Stimulated activated CD4-positive, alpha-beta T cell treated with anti-CD3 and anti-CD28 coated beads, Interleukin-1b, Interleukin-23, amount 100 ng/mL, for 48 hours (primary cell): ENCODE measurements at regions not wholly inside any gene's neighbourhood (a gene's known extent, or its start where the extent isn't known, plus 50 kb on each side); places are given as distances from the start of the nearest gene placed in this dataset.

Source experiments
- DNase-seq: peaks from one replicate; pipeline ENCODE4 v3.0.0-alpha.2; 2020

- no peak for DNase-seq
Measured at GRCh38 chr4:89665662-89666061, 171.3 kb downstream of the SNCA start.

- no peak for DNase-seq
Measured at GRCh38 chr4:89664521-89664920, 172.4 kb downstream of the SNCA start.

- no peak for DNase-seq
Measured at GRCh38 chr4:89661173-89661899, 175.6 kb downstream of the SNCA start.

GRCh38 chr4:89660444-89661172 is 176.4 kb downstream of the SNCA start:
- no peak for DNase-seq

DNA sequence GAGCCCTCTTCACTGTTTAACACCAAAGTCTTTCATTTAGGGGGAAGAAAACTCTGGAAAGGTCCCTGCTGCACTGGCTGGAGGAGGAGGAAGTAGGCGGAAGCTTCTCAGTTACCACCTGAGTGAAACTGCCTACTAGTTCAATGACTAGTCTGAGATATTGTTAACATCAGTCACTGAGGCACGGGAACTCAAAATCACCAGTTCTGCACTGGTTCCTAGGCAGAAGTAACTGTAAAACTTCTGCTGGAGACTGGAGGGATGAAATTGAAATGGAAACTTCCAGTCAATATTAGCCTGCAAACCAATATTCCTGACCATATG is 178.3 kb downstream of the SNCA start:
- no peak for DNase-seq

DNA sequence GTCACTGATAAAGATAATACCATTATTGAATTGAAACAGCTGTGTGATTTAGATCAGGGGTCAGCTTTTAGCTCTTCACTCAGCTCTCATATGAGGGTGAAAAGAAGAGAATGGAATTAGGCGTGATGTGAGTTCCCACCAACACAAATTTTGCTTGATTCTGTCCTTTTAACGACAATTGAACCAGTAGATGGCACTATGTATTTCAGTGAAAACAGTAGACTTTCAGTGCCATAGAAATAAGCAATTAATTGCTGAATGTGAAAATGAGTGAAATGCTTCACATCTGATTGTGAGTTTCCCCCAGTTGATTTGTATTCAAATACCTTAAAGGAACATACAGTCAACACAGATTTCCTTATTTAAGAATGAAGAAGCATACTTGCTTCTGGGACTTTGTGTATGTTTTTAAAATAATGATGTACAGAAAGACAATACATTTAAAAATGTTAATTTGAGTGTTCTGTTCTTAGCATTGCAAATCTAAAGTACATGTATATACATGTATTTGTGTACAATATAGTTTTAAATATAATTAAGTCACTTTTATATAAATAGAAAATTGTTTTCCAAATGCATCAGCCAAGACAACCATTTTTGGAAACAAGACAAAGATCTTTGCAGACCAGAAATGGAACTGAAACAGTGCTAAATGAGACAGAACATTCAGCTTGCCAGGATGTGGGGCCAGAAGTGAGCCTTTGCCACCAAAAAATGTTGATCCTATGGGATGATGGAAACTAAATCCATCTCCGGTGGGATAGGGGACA is 178.8 kb downstream of the SNCA start:
- no peak for DNase-seq

DNA sequence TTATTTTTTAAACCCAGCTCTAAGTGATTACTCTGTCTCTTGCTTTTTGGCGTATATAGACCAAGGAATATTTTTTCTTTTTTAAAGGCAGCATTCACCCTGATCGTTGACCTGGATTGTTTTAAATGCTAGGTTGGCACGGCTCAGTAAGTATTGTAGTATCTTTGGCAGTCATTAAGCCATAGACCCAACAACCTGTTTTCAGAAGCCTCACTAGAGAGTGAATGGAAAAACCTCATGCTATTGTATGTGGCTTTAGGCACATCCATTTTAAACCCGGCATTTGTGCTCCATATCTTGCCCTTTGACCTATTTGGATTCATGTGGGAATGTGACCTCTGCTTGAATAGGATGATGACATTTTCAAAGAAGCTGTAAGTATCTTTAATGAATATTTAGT is 183.9 kb downstream of the SNCA start:
- no peak for DNase-seq

DNA sequence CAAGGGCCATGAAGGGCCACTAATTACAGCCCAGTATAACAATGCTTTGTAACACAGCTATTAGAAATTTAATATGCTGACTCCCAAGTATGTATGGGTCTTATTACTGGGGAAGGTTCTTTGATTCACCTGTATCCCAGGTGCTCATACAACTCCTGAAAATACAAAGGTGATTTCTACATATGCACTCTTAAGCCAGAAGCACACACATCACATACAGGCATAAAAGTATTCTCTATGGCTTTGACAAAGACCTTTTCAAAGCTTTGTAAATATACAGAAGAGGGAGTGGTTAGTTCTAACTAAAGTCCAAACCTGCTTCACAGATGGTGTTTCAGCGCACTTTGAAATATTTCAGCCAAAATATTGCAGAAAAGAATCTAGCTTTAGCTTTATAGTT is 191.5 kb downstream of the SNCA start:
- no peak for DNase-seq

GRCh38 chr4:89641367-89641687 is 195.6 kb downstream of the SNCA start:
- DNase-seq = no peak

DNA sequence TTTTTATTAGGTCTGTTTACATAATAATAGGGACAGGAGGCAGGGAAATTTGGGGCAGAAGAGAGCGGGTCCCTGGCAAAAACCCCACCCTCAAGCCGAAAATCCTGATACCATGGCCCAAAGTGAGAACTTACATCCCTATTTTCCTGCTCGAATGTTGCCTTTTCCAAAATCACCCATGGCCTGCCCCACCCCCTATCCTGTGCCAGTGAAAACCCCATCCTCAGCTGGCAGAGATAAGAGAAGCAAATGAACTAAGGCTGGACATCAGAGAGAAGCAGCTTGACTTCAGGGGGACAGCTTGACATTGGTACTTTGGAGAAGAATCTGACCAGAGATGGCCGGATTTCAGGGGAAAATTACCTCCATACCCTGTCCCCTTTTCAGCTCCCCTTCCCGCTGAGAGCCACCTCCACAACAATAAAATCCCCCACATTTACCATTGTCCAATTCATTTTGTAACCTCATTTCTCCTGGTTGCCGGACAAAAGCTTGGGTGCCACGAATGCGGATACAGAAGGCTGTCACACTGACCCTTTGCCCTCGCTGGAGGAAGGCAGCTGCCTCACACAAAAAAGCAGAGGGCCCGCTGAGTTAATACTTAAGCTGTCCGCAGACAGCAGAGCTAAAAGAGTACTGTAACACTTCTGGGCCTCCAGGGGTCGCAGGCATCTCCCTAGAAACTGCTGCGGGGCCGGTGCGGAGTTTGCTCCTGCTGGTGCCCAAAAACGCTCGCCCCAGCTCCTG is 196.2 kb downstream of the SNCA start:
- no peak for DNase-seq

- DNase-seq = no peak
Measured at GRCh38 chr4:89639395-89639794, 197.6 kb downstream of the SNCA start.

- DNase-seq = no peak
Measured at GRCh38 chr4:89625599-89626293, 211.2 kb downstream of the SNCA start.

GRCh38 chr4:89619206-89619962 is 217.6 kb downstream of the SNCA start:
- DNase-seq = no peak

GRCh38 chr4:89618151-89618550 is 218.8 kb downstream of the SNCA start:
- no peak for DNase-seq

GRCh38 chr4:89617317-89617716 is 219.6 kb downstream of the SNCA start:
- no peak for DNase-seq

GRCh38 chr4:89616382-89616781 is 220.6 kb downstream of the SNCA start:
- DNase-seq = no peak

DNA sequence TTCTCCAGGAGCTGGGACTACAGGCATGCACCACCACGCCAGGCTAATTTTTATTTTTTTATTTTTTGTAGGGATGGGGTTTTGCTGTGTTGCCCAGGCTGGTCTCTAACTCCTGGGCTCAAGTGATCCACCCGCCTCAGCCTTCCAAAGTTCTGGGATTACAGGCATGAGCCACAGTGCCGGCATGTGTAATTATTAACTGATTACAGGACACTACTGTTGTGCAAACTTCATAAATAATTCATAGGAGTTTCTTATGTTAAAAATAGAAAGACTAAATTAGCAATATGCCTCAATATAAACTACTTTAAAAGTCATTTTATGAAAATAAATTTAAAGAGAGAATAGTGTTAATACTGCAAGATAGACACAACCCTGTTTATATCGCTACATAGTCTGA is 221.9 kb downstream of the SNCA start:
- DNase-seq = no peak

GRCh38 chr4:89614155-89614554 is 222.8 kb downstream of the SNCA start:
- no peak for DNase-seq

DNA sequence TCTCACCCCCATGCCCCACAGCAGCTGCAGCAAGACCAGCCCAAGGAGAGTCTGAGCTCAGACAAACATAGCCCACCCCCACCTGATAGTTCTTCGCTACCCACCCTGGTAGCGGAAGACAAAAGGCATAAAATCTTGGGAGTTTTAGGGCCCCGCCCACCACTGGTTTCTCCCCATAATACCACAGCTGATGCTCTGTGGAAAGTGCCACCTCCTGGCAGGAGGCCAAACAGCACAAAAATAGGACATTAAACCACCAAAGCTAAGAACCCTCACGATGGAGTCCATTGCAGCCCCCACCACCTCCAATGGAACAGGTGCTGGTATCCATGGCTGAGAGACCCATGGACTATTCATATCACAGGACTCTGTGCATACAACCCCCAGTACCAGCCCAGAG is 226.7 kb downstream of the SNCA start:
- no peak for DNase-seq

- no peak for DNase-seq
Measured at GRCh38 chr4:89609756-89610155, 227.2 kb downstream of the SNCA start.

GRCh38 chr4:89604951-89605350 is 232.0 kb downstream of the SNCA start:
- DNase-seq = no peak

DNA sequence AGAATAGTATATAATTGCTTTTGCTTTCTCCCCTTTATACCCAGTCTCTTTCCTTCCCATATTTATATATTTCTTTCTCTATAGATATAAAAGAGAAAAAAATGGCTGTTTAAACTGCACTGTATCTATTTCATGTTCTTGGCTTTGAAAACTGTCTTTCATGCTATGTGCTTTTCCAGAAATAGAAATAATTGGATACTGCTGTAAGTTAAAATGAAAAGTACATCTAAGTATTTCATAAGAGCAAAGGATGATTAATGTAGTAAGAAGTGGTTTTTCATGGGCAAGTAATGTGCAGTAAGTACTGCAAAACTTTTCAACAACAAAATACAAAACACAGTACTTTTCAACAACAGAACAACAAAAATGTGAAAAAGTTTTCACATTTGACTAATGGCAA is 237.9 kb downstream of the SNCA start:
- no peak for DNase-seq
